OCI-LY7 (cell line): ENCODE measurements at regions not wholly inside any gene's neighbourhood (a gene's known extent, or its start where the extent isn't known, plus 50 kb on each side); places are given as distances from the start of the nearest gene placed in this dataset.

ENCODE experiments used
- BruUV-seq: library from RNA; stranded (reverse); fragments of 400-500 nt; replicated peaks from 2 replicates; lab custom pipeline; 2021; lab: Mats Ljungman, UMichigan
- CTCF ChIA-PET: fragments of 300-600 bp; sonication (Branson Sonifier 250); formaldehyde crosslinking; loops from one replicate; lab custom pipeline; 2022; ENCODE audit warnings: antibody characterized with exemption; ENCODE audit not compliant: unreplicated experiment; lab: Charles Lee
- POLR2A ChIA-PET: fragments of 300-600 bp; sonication (Branson Sonifier 250); formaldehyde crosslinking; loops from one replicate; lab custom pipeline; 2022; ENCODE audit warnings: antibody characterized with exemption; lab: Charles Lee
- DNase-seq: peaks from one replicate; pipeline ENCODE4 v3.0.0-alpha.2; 2015; ENCODE audit warnings: low spot score
- H2AFZ ChIP-seq: fragments of 200-600 bp; sonication (generic), shearing (Covaris generic); 2 replicates; pipeline ENCODE4 v1.6.1; 2014; ENCODE audit warnings: mild to moderate bottlenecking, antibody characterized with exemption, low read length, moderate library complexity
- H3K27ac ChIP-seq: fragments of 200-600 bp; sonication (generic); 2 replicates; pipeline ENCODE4 v1.5.1; 2014; ENCODE audit warnings: mixed run types, low read depth, mild to moderate bottlenecking, moderate library complexity, low read length, inconsistent platforms; ENCODE audit not compliant: poor library complexity, severe bottlenecking
- H3K36me3 ChIP-seq: fragments of 200-600 bp; sonication (generic); 2 replicates; pipeline ENCODE4 v1.6.1; 2014; ENCODE audit warnings: mild to moderate bottlenecking, antibody characterized with exemption, low read length, moderate library complexity, mixed read lengths; ENCODE audit not compliant: insufficient read depth
- H3K4me1 ChIP-seq: fragments of 200-600 bp; sonication (generic); 2 replicates; pipeline ENCODE4 v1.5.1; 2014; ENCODE audit warnings: mild to moderate bottlenecking, low read length; ENCODE audit not compliant: insufficient read depth, poor library complexity, severe bottlenecking
- H3K4me2 ChIP-seq: fragments of 200-600 bp; sonication (generic); 2 replicates; pipeline ENCODE4 v1.6.1; 2014; ENCODE audit warnings: mild to moderate bottlenecking, low read length
- H3K4me3 ChIP-seq: fragments of 200-600 bp; sonication (generic); 2 replicates; pipeline ENCODE4 v1.5.1; 2014; ENCODE audit warnings: mild to moderate bottlenecking, low read depth, low read length; ENCODE audit not compliant: poor library complexity, severe bottlenecking
- H3K79me2 ChIP-seq: fragments of 200-600 bp; sonication (generic); 2 replicates; pipeline ENCODE4 v1.6.1; 2016; ENCODE audit warnings: low read depth, mild to moderate bottlenecking, low read length, moderate library complexity, mixed read lengths; ENCODE audit not compliant: insufficient read depth
- H3K9me2 ChIP-seq: fragments of 200-600 bp; sonication (generic); 2 replicates; pipeline ENCODE4 v1.6.1; 2016; ENCODE audit warnings: mild to moderate bottlenecking, low read length, mixed read lengths; ENCODE audit not compliant: insufficient read depth
- H3K9me3 ChIP-seq: fragments of 200-600 bp; sonication (generic); 2 replicates; pipeline ENCODE4 v1.6.1; 2014; ENCODE audit warnings: mild to moderate bottlenecking, mixed run types, low read length, mixed read lengths
- H4K20me1 ChIP-seq: fragments of 200-600 bp; sonication (generic); 2 replicates; pipeline ENCODE4 v1.6.1; 2014; ENCODE audit warnings: mild to moderate bottlenecking, antibody characterized with exemption, low read length, moderate library complexity, mixed read lengths; ENCODE audit not compliant: insufficient read depth
- CTCF ChIP-seq: fragments of 200-600 bp; sonication (generic); conservative IDR thresholded peaks from 2 replicates; pipeline ENCODE4 v1.5.1; 2014; ENCODE audit warnings: mild to moderate bottlenecking, antibody characterized with exemption, low read length, moderate library complexity, mixed read lengths
- EZH2phosphoT487 ChIP-seq: fragments of 200-600 bp; sonication (generic); IDR thresholded peaks from 2 replicates; pipeline ENCODE4 v1.6.1; 2018; ENCODE audit warnings: low read depth, borderline replicate concordance, mild to moderate bottlenecking, mixed run types, antibody characterized with exemption, low read length, moderate library complexity, mixed read lengths
- intact Hi-C: fragments of 100-400 bp; cut with micrococcal nuclease; formaldehyde crosslinking; loops from one replicate; pipeline ENCODE4 v1.10.0; 2022; ENCODE audit not compliant: unreplicated experiment

- no peaks in the 10 kb centered on the region for H3K36me3 ChIP-seq
- H2AFZ ChIP-seq, result no peak overlapping the region
- POLR2A ChIA-PET, result no interaction called here
- intact Hi-C loops, result no loop called here
- DNase-seq, result no peak
- no peak overlapping the region for H3K4me2 ChIP-seq
- H3K9me3 ChIP-seq, result no peaks in the 10 kb centered on the region
- CTCF ChIA-PET, result no interaction called here
- BruUV-seq, result no TSS peak
- no peaks in the 10 kb centered on the region for H3K9me2 ChIP-seq
- TF ChIP-seq EZH2phosphoT487 (no peak), CTCF (no peak)
- H3K4me3 ChIP-seq, result no peak overlapping the region
- H3K27ac ChIP-seq, result no peak overlapping the region
- no peaks in the 10 kb centered on the region for H3K79me2 ChIP-seq
- no peaks in the 10 kb centered on the region for H3K4me1 ChIP-seq
- H4K20me1 ChIP-seq, result no peaks in the 10 kb centered on the region
These were observed 318.9 kb downstream of the CTTN start for GRCh38 chr11:70716986-70717775.

- intact Hi-C loops, result no loop called here
- POLR2A ChIA-PET, result no interaction called here
These were observed 319.7 kb downstream of the CTTN start for GRCh38 chr11:70717936-70718595.

More at GRCh38 chr11:70717936-70718595, 319.7 kb downstream of the CTTN start:
- no peaks in the 10 kb centered on the region for H4K20me1 ChIP-seq
- H3K9me2 ChIP-seq, result no peaks in the 10 kb centered on the region
- CTCF ChIA-PET, result no interaction called here
- no peak overlapping the region for H2AFZ ChIP-seq
- no peak overlapping the region for H3K4me3 ChIP-seq
- no peaks in the 10 kb centered on the region for H3K4me1 ChIP-seq
- H3K27ac ChIP-seq, result no peak overlapping the region
- no peak for TF ChIP-seq CTCF
- no peak for TF ChIP-seq EZH2phosphoT487
- H3K9me3 ChIP-seq, result no peaks in the 10 kb centered on the region
- no TSS peak for BruUV-seq
- no peaks in the 10 kb centered on the region for H3K79me2 ChIP-seq
- H3K36me3 ChIP-seq, result no peaks in the 10 kb centered on the region
- no peak for DNase-seq
- no peak overlapping the region for H3K4me2 ChIP-seq
